Neural cell (in vitro differentiated cells): ENCODE measurements at regions not wholly inside any gene's neighbourhood (a gene's known extent, or its start where the extent isn't known, plus 50 kb on each side); places are given as distances from the start of the nearest gene placed in this dataset.

ENCODE experiments used
- H2AFZ ChIP-seq: fragments of 200-600, 300-800 bp; sonication (generic), shearing (Covaris generic); 2 replicates; pipeline ENCODE4 v1.6.0; 2014; ENCODE audit warnings: low read depth, mild to moderate bottlenecking, antibody characterized with exemption, low read length, moderate library complexity
- H3F3A ChIP-seq: fragments of 200-600 bp; shearing (Covaris generic); 2 replicates; pipeline ENCODE4 v1.6.1; 2016; ENCODE audit warnings: mild to moderate bottlenecking, moderate library complexity, mixed read lengths, antibody characterized with exemption, low read length; ENCODE audit not compliant: insufficient read depth, poor library complexity, severe bottlenecking
- H3K27ac ChIP-seq: fragments of 200-600, 300-800 bp; sonication (generic), shearing (Covaris generic); 2 replicates; pipeline ENCODE4 v1.5.1; 2014; ENCODE audit warnings: mild to moderate bottlenecking, low read length, moderate library complexity
- H3K27me3 ChIP-seq: fragments of 300-800, 200-600 bp; sonication (generic), shearing (Covaris generic); 2 replicates; pipeline ENCODE4 v1.6.0; 2014; ENCODE audit warnings: mild to moderate bottlenecking, low read depth, low read length, moderate library complexity; ENCODE audit not compliant: insufficient read depth
- H3K36me3 ChIP-seq: fragments of 300-800, 200-600 bp; sonication (generic), shearing (Covaris generic); 2 replicates; pipeline ENCODE4 v1.5.1; 2014; ENCODE audit warnings: mild to moderate bottlenecking, antibody characterized with exemption, low read length, moderate library complexity; ENCODE audit not compliant: insufficient read depth
- H3K4me2 ChIP-seq: fragments of 300-800, 200-600 bp; sonication (generic), shearing (Covaris generic); 2 replicates; pipeline ENCODE4 v1.6.0; 2014; ENCODE audit warnings: mild to moderate bottlenecking, low read length
- H3K4me3 ChIP-seq: fragments of 300-800, 200-600 bp; sonication (generic), shearing (Covaris generic); 2 replicates; pipeline ENCODE4 v1.5.1; 2014; ENCODE audit warnings: mild to moderate bottlenecking, low read length, moderate library complexity
- H3K79me2 ChIP-seq: fragments of 200-600 bp; shearing (Covaris generic); replicated peaks from 2 replicates; pipeline ENCODE4 v1.6.0; 2014; ENCODE audit warnings: mild to moderate bottlenecking, low read length, moderate library complexity; ENCODE audit not compliant: insufficient read depth
- H3K9ac ChIP-seq: fragments of 300-800, 200-600 bp; sonication (generic), shearing (Covaris generic); 2 replicates; pipeline ENCODE4 v1.6.1; 2016; ENCODE audit warnings: mild to moderate bottlenecking, low read length, mixed read lengths
- H3K9me2 ChIP-seq: fragments of 200-600 bp; shearing (Covaris generic); 2 replicates; pipeline ENCODE4 v1.6.1; 2016; ENCODE audit warnings: mild to moderate bottlenecking, low read length, mixed read lengths; ENCODE audit not compliant: insufficient read depth
- H3K9me3 ChIP-seq: fragments of 200-600, 300-800 bp; sonication (generic), shearing (Covaris generic); 2 replicates; pipeline ENCODE4 v1.6.1; 2016; ENCODE audit warnings: mild to moderate bottlenecking, mixed run types, low read length, moderate library complexity, mixed read lengths
- H4K20me1 ChIP-seq: fragments of 200-600 bp; shearing (Covaris generic); 2 replicates; pipeline ENCODE4 v1.6.1; 2016; ENCODE audit warnings: mild to moderate bottlenecking, mixed run types; ENCODE audit not compliant: insufficient read depth
- EP300 ChIP-seq: fragments of 450-650 bp; conservative IDR thresholded peaks from 2 replicates; pipeline ENCODE4 v1.6.1; 2014; ENCODE audit warnings: antibody characterized with exemption, mild to moderate bottlenecking, moderate library complexity; ENCODE audit not compliant: poor library complexity, severe bottlenecking
- EZH2 ChIP-seq: fragments of 200-600, 300-800 bp; shearing (Covaris generic), sonication (generic); IDR thresholded peaks from 2 replicates; pipeline ENCODE4 v1.6.1; 2014; ENCODE audit warnings: antibody characterized with exemption, low read length, borderline replicate concordance, mild to moderate bottlenecking; ENCODE audit not compliant: insufficient read depth, poor library complexity, severe bottlenecking
- MXI1 ChIP-seq: fragments of 450-650 bp; conservative IDR thresholded peaks from 2 replicates; pipeline ENCODE4 v1.6.1; 2014; ENCODE audit warnings: antibody characterized with exemption, mild to moderate bottlenecking; ENCODE audit not compliant: poor library complexity, severe bottlenecking
- POLR2AphosphoS5 ChIP-seq: IDR thresholded peaks from 2 replicates; pipeline ENCODE4 v1.6.1; 2012
- RAD21 ChIP-seq: fragments of 450-650 bp; conservative IDR thresholded peaks from 2 replicates; pipeline ENCODE4 v1.6.1; 2014; ENCODE audit warnings: antibody characterized with exemption, mild to moderate bottlenecking, moderate library complexity
- SMC3 ChIP-seq: fragments of 450-650 bp; conservative IDR thresholded peaks from 2 replicates; pipeline ENCODE4 v1.6.1; 2014; ENCODE audit warnings: antibody characterized with exemption, mild to moderate bottlenecking, moderate library complexity; ENCODE audit not compliant: poor library complexity
- TAF1 ChIP-seq: IDR thresholded peaks from 2 replicates; pipeline ENCODE4 v1.6.1; 2012; ENCODE audit warnings: low read depth
- TF ChIP-seq, protein P1 (sequence below): fragments of 450-650 bp; IDR thresholded peaks from 2 replicates; pipeline ENCODE4 v1.5.1; 2014; ENCODE audit warnings: antibody characterized with exemption, mild to moderate bottlenecking, moderate library complexity; ENCODE audit not compliant: poor library complexity, severe bottlenecking
- TF ChIP-seq, protein P2 (sequence below): IDR thresholded peaks from 2 replicates; pipeline ENCODE4 v1.6.1; 2012; ENCODE audit warnings: borderline replicate concordance

DNA sequence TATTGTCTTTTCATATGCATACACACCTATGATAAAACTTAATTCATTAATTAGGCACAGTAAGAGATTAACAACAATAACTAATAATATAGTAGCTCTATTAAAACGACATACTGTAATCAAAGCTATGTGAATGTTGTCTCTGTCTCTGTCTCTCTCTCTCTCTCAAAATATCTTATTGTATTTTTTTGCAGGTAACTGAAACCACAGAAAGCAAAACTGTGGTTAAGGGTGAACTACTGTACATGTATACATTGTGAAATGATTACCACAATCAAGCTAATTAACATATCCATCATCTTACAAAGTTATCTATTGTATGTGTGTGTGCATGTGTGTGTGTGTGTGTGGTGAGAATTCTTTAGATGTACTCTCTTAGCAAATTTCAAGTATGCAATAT, 242.0 kb upstream of the RSPO3 start:
- H3K9me3 ChIP-seq, result no peaks in the 10 kb centered on the region
- TF ChIP-seq MXI1 (no peak), SMC3 (no peak), RAD21 (no peak), EP300 (no peak)
- H3K9ac ChIP-seq, result no peak overlapping the region
- no peak overlapping the region for H3K27ac ChIP-seq
- H3F3A ChIP-seq, result no peaks in the 10 kb centered on the region
- no peaks in the 10 kb centered on the region for H3K36me3 ChIP-seq
- H3K4me2 ChIP-seq, result no peak overlapping the region
- no peak overlapping the region for H3K4me3 ChIP-seq
- no peaks in the 10 kb centered on the region for H3K27me3 ChIP-seq
- H3K79me2 ChIP-seq, result no peaks in the 10 kb centered on the region
- no peaks in the 10 kb centered on the region for H3K9me2 ChIP-seq
- H2AFZ ChIP-seq, result no peak overlapping the region
- H4K20me1 ChIP-seq, result no peaks in the 10 kb centered on the region

DNA sequence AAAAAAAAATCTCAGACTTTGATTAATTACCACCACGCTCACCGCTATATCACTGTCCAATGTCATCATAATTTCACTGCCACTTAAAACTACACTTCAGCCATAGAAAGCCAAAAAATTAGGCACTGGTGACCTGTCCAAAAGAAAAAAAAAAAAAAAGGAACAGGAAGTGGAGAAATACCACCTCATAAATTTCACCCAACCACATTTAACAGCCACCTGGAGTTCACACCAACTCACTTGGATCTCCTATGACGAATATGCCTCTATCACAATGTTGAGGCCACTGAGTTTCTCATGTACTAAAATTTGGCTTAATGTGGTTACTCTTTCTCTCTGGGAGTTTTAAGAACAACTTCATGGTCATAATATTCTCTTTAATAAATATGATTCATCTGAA, 237.5 kb upstream of the RSPO3 start:
- TF ChIP-seq MXI1 (no peak), EZH2 (no peak), TAF1 (no peak), RAD21 (no peak), EP300 (no peak), SMC3 (no peak), POLR2AphosphoS5 (no peak)
- TF ChIP-seq, protein P1, sequence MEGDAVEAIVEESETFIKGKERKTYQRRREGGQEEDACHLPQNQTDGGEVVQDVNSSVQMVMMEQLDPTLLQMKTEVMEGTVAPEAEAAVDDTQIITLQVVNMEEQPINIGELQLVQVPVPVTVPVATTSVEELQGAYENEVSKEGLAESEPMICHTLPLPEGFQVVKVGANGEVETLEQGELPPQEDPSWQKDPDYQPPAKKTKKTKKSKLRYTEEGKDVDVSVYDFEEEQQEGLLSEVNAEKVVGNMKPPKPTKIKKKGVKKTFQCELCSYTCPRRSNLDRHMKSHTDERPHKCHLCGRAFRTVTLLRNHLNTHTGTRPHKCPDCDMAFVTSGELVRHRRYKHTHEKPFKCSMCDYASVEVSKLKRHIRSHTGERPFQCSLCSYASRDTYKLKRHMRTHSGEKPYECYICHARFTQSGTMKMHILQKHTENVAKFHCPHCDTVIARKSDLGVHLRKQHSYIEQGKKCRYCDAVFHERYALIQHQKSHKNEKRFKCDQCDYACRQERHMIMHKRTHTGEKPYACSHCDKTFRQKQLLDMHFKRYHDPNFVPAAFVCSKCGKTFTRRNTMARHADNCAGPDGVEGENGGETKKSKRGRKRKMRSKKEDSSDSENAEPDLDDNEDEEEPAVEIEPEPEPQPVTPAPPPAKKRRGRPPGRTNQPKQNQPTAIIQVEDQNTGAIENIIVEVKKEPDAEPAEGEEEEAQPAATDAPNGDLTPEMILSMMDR, result no peak
- TF ChIP-seq, protein P2, sequence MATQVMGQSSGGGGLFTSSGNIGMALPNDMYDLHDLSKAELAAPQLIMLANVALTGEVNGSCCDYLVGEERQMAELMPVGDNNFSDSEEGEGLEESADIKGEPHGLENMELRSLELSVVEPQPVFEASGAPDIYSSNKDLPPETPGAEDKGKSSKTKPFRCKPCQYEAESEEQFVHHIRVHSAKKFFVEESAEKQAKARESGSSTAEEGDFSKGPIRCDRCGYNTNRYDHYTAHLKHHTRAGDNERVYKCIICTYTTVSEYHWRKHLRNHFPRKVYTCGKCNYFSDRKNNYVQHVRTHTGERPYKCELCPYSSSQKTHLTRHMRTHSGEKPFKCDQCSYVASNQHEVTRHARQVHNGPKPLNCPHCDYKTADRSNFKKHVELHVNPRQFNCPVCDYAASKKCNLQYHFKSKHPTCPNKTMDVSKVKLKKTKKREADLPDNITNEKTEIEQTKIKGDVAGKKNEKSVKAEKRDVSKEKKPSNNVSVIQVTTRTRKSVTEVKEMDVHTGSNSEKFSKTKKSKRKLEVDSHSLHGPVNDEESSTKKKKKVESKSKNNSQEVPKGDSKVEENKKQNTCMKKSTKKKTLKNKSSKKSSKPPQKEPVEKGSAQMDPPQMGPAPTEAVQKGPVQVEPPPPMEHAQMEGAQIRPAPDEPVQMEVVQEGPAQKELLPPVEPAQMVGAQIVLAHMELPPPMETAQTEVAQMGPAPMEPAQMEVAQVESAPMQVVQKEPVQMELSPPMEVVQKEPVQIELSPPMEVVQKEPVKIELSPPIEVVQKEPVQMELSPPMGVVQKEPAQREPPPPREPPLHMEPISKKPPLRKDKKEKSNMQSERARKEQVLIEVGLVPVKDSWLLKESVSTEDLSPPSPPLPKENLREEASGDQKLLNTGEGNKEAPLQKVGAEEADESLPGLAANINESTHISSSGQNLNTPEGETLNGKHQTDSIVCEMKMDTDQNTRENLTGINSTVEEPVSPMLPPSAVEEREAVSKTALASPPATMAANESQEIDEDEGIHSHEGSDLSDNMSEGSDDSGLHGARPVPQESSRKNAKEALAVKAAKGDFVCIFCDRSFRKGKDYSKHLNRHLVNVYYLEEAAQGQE, result no peak
- no peak overlapping the region for H3K27ac ChIP-seq
- H3K36me3 ChIP-seq, result no peaks in the 10 kb centered on the region
- H2AFZ ChIP-seq, result no peak overlapping the region
- H3F3A ChIP-seq, result no peaks in the 10 kb centered on the region
- H3K27me3 ChIP-seq, result no peaks in the 10 kb centered on the region
- H3K4me2 ChIP-seq, result no peak overlapping the region
- no peaks in the 10 kb centered on the region for H3K9me3 ChIP-seq
- no peaks in the 10 kb centered on the region for H3K79me2 ChIP-seq
- H3K9me2 ChIP-seq, result no peaks in the 10 kb centered on the region
- no peak overlapping the region for H3K4me3 ChIP-seq
- no peaks in the 10 kb centered on the region for H4K20me1 ChIP-seq
- no peak overlapping the region for H3K9ac ChIP-seq

DNA sequence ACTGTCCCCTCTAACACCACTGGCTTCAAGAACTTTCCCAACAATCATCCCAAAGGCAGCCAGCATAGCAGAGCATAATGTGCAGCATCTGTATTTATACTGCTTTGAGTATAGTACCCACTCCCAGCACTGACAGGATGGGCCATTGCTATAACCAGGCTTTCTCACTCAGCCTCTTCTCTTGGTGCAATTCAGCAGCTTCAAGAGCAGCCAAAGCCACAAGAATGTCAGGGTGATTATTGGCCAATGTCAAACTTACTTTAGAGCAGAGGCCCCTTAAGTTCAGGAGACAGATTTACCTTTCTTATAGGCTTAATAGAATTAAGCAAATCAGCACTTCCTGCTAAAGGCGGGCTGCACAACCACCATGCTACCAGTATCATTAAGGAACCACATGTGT, 232.4 kb upstream of the RSPO3 start:
- Histone ChIP-seq H3K9me3 (no peaks in the 10 kb centered on the region), H4K20me1 (no peaks in the 10 kb centered on the region), H2AFZ (no peak overlapping the region), H3K79me2 (no peaks in the 10 kb centered on the region), H3K4me3 (no peak overlapping the region), H3K36me3 (no peaks in the 10 kb centered on the region), H3K9ac (no peak overlapping the region), H3K27me3 (no peaks in the 10 kb centered on the region), H3K9me2 (no peaks in the 10 kb centered on the region), H3K27ac (no peak overlapping the region), H3F3A (no peaks in the 10 kb centered on the region), H3K4me2 (no peak overlapping the region)
- TF ChIP-seq, protein P2, result no peak
- TF ChIP-seq MXI1 (no peak), EZH2 (no peak), SMC3 (no peak), TAF1 (no peak), EP300 (no peak), POLR2AphosphoS5 (no peak), RAD21 (no peak)
- TF ChIP-seq, protein P1, result no peak
